ENCODE measurements at regions not wholly inside any gene's neighbourhood (a gene's known extent, or its start where the extent isn't known, plus 50 kb on each side); places are given as distances from the start of the nearest gene placed in this dataset.
"Not testable (repeated sequence)": the region's sequence is repeated elsewhere in the genome, so short reads cannot be mapped to it uniquely, and the experiment has no call there.

DNA sequence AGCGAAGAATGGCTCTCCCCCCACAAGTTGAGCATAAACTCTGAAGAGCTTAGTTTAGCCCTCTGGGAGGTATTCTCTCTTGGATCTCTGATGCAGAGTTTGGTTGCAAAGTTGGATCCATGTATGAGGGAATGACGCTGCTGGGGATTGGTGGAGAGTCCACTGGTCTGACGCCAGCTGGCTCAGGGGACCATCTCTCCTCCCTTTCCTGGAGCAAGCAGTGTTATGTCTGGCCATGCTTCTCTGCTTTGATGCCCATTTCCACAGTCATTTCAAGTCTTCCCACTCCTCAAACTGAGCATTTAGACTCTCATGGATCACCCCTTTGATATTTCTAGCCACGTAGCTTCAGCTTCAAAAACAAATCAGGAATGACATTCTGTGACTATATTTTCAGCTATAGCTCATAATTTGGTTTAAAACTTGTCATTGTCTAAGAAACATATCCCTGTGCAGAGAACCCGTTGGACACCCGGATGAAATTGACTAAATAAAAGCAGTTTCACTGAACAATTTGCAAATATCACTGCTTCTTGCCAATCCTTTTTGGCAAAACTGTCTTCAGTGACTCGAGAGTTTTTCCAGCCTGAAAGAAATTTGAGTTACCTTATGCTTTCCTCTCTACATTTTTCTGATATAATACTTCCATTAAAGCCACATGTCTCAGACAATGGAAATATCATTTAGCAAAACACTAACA, 193.4 kb upstream of the CDH11 start:
- FAIRE-seq, result no peak
- no peak for DNase-seq (ENCODE audit: insufficient read length, low spot score)

DNA sequence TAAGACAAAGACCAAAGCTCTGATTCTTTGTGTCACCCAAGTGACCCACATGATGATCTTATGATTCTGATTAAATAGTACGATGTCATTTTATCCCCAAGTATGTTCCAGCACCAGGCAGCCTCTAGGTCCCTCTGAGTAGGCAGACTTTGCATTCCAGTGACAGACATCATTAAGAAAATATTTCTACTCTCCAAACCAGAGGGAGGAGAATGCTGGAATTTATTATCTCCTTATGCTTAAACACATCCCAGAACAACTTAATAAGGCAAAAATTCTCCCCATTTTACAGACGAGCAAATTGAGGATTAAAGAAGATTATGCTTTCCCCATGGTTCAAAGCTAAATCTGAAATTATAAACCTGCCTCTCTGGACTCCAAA, 192.8 kb upstream of the CDH11 start:
- FAIRE-seq (no peak), DNase-seq (ENCODE audit: insufficient read length, low spot score) (no peak)

DNA sequence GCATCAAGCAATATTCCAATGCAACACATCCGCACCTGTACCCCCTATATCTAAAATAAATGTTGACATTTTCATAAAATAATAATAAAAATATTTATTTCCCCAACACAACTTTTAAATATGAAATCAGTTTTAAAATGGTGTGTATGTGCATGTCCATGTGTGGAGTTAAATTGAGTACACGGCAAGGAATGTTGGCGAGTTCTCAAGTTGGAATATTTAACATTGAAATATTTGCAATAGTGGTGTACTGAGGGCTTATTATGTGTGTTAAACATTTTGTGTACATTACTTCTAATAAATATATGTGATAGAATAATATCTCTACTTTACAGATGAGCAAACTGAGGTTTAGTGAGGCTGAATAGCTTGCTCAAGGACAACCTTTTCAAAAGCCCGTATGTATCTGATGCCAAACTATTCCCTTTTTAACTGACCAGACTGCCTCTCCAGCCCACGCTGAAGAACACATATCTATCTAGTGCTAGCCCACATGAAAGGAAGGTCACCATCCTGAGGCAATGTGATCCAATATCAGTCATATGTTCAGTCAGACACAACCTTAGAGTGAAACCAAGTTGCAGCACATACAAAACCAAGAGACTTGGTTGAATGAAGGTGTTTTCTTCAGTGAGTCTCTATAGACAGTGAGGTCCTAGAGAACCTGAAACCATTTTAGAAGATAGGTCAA, 192.2 kb upstream of the CDH11 start:
- FAIRE-seq (no peak), DNase-seq (ENCODE audit: insufficient read length, low spot score) (no peak)

DNA sequence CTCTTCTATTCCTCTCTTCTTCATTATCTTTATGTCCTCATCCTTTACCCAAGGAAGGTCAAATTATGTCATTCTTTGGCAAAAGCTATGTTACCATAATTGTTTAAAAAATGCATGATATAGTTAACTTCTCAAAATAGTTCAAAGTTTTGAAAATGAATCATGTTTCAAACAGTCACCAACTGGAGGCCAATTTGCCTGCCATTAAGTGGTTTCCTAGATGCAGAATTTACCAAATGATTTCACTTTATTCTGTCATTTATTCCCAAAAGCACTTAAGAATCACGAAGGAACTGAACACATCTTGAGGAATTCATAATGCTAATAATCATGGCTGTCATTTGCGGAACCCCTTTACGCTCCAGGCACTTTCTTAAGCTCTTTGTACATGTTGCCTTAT, 190.9 kb upstream of the CDH11 start:
- DNase-seq (ENCODE audit: insufficient read length, low spot score), result no peak

DNA sequence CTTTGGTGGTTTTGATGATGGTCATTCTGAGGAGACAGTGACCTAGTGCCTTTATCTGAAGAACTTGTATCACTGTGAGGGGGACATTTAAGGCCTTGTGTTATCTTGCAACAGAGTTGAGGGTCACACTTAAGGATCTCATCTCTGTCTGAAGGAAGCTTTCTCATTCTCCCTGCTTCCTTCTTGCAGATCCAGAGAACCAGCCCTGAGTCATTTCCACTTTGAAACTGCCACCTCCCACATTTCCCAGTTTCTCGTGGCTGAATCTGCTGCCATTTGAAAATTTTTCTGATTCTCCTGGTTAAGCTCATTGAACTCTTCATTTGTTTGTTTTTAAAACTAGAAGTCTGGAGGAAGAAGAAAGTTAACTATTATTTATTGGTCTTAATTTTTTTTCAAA, 190.2 kb upstream of the CDH11 start:
- FAIRE-seq (no peak), DNase-seq (ENCODE audit: insufficient read length, low spot score) (no peak)

More for the DNA sequence above, 190.9 kb upstream of the CDH11 start:
- no peak for FAIRE-seq

DNA sequence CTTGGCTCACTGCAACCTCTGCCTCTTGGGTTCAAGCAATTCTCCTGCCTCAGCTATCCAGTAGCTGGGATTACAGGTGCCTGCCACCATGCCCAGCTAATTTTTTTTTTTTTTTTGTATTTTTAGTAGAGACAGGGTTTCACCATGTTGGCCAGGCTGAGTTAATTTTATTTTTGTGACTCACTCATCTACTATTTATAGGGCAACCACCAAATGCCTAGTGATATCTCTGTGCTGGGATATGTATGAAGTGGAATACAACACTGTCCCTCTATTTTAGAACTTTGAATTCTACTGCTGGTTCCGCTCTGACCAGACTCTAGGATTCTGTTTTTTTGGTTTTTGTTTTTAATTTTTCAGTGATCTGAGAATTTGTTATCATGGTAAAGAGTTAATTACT, 188.6 kb upstream of the CDH11 start:
- FAIRE-seq; DNase-seq (ENCODE audit: insufficient read length, low spot score): not testable (repeated sequence)

DNA sequence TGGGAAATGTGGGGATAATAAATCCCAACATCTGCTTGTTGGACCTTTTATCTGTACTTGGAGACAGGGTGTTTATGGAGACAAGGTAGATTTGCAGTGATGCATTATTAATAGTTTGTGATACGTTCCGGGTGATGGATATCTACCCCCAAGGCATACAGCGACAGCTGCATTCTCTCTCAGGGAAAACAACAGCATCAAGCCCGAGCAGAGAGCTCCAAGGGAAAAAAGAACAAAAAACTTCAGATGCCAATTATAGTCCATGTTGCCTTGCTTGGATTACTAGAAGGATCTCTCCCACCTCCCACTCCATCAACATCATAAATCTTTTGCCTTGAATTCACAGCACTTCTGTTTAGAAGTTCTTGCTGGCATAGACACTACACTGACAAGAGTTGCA, 187.5 kb upstream of the CDH11 start:
- FAIRE-seq, result no peak
- no peak for DNase-seq (ENCODE audit: insufficient read length, low spot score)

DNA sequence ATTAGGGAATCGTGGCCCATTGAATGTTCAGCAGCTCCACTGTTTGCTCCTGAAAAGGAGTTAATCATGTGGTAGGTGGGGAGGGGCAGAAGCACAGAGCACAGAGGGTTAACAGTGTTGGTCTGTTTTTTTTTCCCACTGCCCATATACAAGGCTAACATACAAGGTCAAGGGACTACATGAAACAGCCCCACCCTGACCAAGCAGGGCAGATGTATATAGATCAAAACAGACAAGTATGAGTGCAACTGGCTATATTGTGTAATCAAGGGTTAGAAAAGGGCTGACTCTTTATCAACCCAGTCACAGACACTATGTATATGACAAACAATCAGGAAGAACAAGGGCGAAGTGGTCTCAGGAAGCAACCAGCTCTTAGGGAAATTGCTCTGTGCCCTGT, 186.6 kb upstream of the CDH11 start:
- FAIRE-seq, result no peak
- no peak for DNase-seq (ENCODE audit: insufficient read length, low spot score)

DNA sequence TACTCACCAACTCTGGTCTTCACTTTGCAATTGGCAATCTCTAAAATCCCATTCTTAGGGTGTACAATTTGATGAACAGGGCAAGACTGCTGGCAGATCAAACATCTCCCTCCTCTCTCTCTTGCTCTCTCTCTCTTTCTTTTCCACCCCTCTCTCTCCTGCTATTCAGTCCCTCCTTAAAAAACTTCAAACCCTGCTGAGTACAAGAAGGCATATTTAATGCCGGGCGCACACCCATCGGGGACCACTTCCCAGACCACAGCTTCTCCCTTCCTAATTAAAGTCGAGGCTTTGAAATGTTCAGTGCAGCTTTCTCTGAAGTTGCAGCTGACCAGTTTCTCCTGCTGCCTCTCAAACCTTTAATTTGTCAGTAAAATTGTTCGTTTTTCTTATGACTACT, 185.4 kb upstream of the CDH11 start:
- DNase-seq (ENCODE audit: insufficient read length, low spot score) (no peak), FAIRE-seq (no peak)

DNA sequence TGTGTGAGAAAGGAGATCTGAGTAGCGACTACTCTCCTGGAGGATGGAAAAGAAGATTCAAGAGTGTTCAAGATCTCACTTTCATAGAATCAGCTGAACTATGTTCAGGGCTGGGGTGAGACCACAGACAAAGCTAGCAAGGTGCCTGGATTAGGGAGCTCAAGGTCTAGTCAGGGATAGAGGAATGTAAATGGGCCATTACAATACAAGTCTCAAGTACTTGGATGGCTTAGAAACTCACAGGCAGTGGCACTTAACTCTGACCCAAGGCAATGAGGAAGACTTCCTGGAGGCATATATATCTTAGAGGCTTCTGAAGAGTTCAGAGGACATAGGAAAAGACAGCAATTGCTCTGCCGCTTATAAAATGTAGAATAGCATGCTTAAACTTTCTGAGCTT, 184.9 kb upstream of the CDH11 start:
- FAIRE-seq (no peak), DNase-seq (ENCODE audit: insufficient read length, low spot score) (no peak)

DNA sequence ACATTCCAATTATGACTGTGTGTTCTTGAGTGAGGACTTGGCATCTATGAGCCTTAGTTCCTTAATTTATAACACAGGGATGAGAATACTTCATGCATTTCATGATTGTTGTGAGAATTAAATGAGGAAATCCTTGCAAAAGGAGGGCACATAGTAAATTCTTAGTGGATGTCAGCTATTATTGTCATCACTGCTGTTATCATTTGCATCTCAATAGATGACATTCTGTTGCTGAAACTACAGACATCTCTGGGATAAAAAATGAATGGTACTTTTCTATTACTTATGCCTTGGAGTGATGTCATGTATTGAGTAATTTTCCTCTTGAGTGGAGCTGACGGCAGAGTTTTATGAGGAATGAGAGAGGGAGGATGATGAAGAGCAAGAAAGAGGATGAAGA, 184.4 kb upstream of the CDH11 start:
- DNase-seq (ENCODE audit: insufficient read length, low spot score), result no peak
- FAIRE-seq, result no peak

DNA sequence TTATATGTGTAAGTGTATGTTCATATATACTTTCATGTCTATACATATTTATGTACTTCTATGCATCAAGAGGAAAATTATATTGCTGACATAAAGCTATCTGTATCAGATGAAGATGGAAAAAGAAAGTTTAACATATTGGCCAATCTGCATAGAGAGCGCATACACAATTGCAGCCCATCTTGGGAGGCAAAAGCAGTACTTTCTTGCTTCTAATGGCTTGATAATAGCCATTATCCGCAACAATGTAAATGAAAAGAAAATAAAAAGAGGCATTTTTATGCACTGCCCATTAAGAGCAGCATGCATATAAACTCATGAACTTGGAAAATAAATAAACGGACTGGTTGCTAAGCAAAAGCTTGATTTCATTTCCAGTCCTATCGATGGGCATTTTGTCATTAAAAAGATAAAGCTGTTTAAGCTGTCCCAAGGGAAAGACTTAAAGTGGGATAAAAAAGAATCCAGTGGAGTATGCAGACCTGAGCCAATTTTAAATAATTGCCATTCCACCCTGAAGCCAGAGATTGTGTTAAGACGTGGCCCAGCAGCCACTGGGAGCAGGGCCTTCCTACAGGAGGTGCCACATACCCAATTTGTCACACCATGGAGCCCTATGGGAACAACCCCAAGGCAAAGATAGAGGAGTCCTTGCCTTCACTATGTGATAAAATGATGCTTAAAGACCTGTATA, 183.6 kb upstream of the CDH11 start:
- DNase-seq (ENCODE audit: insufficient read length, low spot score) (no peak), FAIRE-seq (no peak)

DNA sequence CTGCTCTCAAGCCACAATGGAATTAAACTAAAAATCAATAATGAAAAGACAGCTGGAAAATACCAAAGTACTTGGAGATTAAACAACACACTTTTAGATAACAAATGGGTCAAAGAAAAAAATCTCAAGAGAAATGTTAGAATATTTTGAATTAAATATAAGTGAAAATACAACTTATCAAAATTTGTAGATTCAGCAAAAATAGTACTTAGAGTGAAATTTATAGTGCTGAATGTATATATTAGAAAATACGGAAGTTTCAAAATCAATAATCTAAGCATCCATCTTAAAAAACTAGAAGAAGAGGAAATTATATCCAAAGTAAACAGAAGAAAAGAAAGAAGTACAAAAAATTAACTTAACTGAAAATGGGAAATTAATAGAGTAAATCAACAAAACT, 179.2 kb upstream of the CDH11 start:
- DNase-seq (ENCODE audit: insufficient read length, low spot score) (no peak), FAIRE-seq (no peak)

DNA sequence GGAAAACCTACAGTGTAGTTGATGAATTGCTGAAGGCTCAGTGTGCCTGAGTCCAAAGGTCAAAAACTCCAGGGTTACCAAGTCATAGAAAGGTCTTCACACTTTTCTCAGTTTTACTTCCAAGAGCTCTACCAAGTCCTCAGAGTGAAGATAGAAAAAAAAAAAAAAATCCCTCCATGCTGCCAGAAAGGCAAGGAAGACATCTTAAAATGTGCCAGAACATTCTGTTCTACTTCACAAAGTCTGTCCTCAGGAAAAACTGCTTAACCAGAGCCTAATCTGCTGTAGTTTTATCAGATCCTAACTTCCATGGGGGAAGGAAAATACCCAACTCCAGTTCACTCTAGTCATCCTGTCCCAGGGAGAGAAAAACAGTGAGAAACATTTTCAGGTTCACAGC, 175.6 kb upstream of the CDH11 start:
- DNase-seq (ENCODE audit: insufficient read length, low spot score) (no peak), FAIRE-seq (no peak)

DNA sequence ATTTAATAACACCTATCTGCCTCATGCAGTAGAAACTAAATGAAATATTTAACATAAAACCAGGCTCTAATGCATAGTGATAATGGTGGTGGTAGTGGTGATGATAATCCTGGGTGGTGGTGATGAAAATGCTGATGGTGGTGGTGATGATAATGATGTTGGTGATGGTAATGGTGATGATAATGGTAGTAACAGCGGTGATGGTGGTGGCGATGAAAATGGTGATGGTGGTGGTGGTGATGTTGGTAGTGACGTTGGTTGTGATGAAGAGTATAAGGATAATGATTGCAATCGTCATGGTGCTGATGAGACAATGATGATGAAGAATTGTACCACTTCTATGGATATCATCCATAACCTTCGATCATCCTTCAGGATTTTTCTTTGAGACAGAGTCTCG, 173.7 kb upstream of the CDH11 start:
- DNase-seq (ENCODE audit: insufficient read length, low spot score) (no peak), FAIRE-seq (no peak)

DNA sequence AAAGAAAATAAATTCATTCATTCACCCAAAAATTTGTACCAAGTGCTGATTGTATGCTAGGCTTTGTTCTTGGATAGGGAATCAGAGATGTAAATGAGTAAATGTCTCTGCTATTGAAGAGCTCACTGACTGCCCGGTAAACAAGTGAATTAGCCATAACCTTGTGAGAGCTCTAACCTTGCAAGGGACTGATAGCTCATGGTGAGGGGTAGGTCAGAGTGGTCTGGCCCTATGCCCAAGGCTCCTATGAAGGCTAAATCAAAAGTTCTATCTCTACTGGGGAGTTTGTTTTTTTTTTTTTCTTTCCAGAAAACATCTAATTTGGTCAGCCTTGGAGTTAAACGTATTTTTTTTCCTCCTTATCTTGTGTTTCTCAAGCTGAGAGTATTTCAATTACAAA, 172.8 kb upstream of the CDH11 start:
- no peak for FAIRE-seq
- DNase-seq (ENCODE audit: insufficient read length, low spot score), result no peak

DNA sequence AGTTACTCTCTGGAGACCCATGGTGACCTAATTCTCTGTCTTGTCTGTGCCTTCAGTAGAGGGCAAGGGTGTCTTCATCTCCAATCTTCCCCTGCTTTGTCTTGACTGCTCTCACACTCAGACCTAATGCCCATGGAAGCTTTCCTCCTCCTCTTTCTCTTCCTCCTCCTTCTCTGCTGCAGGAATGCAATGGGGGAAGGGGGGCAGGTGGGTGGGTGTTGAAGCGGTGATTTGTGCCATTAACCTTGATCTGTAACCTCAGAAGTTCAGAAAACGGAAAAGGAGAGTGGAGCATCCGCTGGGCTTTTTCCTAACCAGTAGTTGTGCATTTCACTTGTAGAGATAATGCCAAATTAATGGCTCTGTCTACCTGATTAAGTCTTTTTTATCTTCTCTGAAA, 172.3 kb upstream of the CDH11 start:
- DNase-seq (ENCODE audit: insufficient read length, low spot score) (no peak), FAIRE-seq (no peak)

DNA sequence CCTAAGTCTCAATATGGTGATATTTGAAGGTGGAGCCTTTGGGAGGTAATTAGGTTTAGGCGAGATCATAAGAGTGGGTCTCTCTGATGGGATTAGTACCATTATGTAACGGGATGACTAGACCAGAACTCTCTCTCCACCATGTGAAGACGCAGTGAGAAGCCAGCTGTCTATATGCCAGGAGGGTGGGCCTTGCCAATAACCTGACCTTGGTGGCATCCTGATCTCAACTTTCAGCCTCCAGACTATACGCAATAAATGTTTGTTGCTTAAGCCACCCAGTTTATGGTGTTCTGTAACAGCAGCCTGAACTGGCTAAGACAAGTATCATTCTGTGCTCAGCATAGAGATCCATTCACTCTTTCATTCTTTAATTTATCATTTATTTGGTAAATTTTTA, 167.2 kb upstream of the CDH11 start:
- DNase-seq (ENCODE audit: insufficient read length, low spot score) (no peak), FAIRE-seq (no peak)

DNA sequence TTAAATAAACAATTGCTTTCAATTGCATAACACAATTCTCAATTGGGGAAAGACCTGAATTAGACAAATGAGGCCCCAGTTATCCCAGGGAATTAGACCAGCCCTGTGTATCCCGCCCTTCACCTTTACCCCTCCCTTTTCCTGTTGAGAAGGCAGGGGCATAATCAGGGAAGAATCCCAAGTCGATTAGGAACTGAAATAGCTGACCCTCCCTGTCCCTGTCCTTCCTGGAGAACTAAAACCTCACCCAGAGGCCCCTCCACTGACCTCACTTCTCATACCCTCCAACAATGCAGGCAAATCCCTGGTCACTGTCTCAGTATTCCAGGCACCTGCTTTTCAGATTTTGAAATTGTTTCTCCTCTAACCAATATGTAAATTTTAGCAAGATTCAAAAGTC, 165.4 kb upstream of the CDH11 start:
- DNase-seq (ENCODE audit: insufficient read length, low spot score) (no peak), FAIRE-seq (no peak)

DNA sequence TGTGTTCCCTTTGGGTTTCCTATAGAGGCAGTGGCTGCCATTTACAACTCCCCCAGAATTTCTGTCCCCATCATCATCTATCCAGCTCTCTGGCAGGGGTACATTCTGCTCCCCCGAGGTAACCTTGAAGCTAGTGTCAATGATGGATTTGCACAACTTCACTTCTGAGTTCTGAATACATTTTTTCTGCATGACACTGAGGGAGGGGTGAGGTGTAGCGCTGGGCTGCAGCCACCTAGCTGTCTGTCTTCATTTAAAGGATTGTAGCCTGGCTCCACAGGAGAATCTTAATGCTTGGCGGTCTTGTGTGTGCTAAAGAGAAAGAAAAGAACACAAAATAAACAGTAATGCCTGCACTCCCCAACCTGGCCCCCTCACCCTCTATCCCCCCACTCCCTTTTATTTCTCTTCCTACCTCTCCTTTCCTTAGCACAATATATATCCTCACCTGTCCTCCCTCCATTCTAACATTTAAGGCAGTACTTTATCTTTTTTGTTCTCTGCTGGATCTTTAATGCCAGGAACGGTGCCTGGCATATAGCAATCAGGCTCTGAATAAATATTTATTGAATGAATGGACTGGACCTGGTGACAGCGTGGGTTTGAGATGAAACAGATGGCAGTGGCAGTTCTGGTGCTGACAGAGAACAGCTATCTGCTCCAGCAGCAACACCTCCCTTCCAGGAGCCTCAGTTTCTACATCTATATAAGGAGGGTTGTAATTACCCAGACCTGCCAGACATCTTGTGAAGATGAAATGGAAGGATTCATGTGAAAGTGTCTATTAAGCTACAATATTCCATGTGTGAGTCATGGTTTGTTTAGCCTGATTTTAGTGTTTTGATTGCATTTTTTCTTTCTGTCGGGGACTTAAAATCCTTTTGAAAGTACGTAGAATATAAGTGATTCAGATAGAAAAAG, 163.5 kb upstream of the CDH11 start:
- no peak for FAIRE-seq
- DNase-seq (ENCODE audit: insufficient read length, low spot score), result no peak

DNA sequence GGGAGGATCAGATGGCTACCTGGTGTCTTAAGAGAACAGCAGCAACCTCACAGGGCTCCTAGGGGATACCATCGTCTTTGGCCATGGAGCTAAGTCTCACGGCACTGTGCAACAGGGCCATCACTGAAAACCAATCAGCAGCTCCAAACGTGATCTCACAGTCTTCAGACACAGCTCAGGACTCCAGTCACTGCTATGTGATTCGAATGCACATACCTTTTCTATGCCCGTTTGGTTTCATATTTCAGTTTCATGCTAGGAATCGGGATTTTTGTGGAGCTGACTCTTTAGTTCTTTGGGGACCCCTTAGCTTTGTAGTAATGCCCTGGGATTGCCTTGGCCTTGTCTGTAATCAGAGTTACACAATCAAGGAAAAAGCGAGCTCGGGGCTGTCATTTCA, 162.8 kb upstream of the CDH11 start:
- FAIRE-seq, result no peak
- no peak for DNase-seq (ENCODE audit: insufficient read length, low spot score)

Measured in GM19239 (cell line).